ENCODE measurements at regions not wholly inside any gene's neighbourhood (a gene's known extent, or its start where the extent isn't known, plus 50 kb on each side); places are given as distances from the start of the nearest gene placed in this dataset.

- no peak for DNase-seq
Observed at GRCh38 chr15:47551079-47551478, 166.2 kb upstream of the SEMA6D start.

GRCh38 chr15:47551546-47551945, 165.8 kb upstream of the SEMA6D start:
- DNase-seq: no peak

DNA sequence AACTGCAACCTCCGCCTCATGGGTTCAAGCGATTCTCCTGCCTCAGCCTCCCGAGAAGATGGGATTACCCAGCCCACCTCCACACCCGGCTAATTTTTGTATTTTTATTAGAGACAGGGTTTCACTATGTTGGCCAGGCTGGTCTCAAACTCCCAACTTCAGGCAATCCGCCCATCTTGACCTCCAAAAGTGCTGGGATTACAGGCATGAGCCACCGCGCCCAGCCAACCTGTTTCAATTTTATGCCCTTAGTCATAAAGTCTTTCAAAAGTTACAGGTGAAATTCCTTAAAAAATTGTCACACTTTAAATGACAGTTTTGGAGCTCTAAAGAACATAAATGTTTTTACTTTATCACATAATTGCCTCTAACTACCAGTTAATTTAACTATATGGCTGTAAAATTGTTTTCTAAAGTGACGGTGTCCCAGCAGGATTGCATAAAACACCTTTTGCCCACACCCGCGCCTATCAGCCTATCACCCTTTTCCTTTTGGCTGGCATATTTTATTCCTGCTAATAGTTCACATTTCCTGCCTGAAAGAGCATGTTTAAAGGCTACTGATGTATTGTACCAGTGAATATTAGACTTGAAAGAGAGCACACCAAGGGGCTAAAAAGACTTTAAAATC, 164.2 kb upstream of the SEMA6D start:
- no peak for DNase-seq

- DNase-seq: no peak
Observed at GRCh38 chr15:47553947-47554346, 163.4 kb upstream of the SEMA6D start.

DNA sequence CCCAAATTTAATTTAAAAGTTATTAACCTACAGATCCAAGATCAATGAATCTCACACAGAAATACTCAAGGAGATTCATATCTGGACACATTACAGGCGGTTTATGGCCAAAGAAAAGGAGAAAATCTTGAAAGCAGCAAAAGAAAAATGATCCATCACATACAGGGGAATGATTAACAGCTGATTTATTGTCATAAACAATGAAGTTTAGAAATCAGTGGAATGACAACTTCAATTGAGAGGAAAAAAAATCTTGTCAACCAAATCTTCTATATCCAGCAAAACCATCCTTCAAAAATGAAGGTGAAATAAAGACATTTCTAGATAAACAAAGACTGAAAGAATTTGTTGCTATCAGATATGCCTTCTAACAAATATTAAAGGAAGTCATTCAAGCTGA, 156.2 kb upstream of the SEMA6D start:
- DNase-seq: no peak

DNA sequence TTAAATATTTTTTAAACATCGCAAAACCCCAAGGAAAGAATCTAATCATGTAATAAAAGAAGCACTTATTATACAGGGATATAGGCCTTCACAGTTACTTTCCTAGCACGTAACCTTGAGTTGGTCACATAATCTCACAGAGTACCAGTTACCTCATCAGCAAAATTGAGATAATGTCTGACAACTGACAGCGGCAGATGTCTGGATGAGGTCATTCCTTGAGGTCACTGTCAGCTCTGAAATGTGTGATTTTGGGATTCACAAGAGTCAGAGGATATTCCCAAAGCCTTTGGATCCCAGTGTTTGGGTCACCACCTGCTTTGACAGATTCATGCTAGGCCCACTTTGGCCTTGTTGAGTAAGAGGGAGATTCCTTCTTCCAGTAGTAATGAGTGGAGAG, 151.4 kb upstream of the SEMA6D start:
- no peak for DNase-seq

DNA sequence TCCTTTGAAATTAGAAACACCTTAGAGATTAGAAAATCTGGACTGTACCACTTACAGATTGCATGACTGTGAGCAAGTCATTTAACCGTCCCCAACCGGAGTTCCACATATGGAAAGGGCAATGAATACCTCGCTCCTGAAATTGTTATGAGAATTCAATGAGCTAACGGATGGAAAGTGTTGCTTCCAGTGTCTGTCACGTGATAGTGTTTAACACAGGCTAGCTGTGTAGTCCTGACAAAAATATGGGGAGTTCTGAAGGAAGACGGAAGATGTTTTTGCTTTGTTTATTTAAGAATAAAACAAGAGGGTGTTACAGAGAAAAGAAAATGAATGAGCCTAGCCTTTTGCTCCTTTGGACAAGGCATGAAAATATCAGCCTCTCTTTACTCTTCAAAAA, 150.7 kb upstream of the SEMA6D start:
- no peak for DNase-seq

- no peak for DNase-seq
Observed at GRCh38 chr15:47568030-47568429, 149.3 kb upstream of the SEMA6D start.

DNA sequence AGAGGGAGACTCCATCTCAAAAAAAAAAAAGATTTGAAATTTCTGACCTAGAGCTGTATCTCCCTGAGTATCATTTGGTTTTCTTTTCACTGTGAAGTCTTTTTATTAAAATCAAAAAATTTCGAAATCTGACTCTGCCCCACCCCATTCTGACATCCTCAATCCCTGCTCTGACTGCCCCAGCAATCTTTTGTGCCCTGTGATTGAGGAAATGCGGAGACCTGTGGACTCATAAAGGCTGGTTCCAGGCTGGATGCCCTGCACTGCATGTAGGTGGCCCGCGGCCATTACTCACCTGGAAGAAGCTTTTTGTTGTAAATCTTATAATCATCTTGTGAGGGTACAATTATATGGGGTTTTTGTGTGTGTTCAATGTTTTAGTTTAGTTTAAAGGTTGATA, 147.3 kb upstream of the SEMA6D start:
- DNase-seq: no peak

- DNase-seq: no peak
Observed at GRCh38 chr15:47570451-47570850, 146.9 kb upstream of the SEMA6D start.

GRCh38 chr15:47570881-47571640, 146.2 kb upstream of the SEMA6D start:
- no peak for DNase-seq

DNA sequence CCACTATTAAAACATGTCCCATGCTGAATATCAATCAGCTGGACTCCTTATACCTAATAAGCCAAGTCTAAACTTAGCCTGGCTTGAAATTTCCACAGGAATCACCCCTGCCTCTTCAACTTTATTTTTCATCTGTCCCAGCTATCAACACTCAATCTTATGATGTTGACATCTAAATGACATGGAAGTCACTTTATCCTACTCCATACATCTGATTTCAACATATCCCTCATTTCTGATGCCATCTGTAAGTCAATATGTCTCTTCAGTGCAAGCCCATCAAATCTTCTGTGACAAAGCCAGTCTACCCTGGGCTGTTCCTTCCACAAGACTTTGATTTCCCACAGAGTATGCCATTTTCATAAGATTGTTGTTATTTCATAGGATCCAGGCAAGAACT, 143.6 kb upstream of the SEMA6D start:
- no peak for DNase-seq

DNA sequence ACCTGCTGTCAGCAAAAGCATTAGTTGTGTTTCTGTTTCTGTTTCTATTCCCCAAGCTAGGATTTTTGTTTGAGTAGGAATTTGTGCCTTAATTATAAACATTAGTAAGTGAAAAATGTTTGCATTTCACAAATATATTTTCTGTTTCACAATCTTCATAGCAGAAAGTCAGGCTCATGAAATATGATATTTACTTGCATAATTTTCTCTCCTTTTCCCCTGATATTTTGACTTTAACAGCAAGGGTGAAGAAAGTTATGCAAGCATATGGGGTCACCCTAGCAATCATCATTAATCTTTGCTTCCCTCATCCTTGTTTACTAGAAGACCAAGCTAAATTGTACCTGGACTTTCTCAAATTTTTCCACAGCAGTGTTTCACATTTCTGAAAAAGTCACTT, 140.3 kb upstream of the SEMA6D start:
- DNase-seq: no peak

DNA sequence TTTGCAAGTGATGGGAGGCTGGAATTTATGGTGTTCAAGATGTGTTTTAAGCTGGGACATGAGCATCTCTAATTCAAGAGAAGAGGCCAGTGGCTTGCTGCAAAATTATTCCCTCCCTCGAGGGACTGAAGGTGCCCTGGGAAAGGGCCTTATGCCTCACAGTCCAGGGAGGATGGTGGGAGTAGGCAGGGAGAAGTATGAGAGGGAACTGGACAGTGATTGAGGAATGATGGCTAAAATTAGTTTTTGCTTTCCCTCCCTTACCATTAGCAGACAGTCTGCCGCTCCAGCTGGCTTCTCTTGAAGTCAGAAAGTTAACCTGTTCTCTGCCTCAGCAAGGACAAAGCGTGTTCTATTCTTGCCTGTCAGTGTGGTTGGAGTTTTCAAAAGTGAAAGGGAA, 139.8 kb upstream of the SEMA6D start:
- no peak for DNase-seq

- DNase-seq: no peak
Observed at GRCh38 chr15:47582233-47582632, 135.1 kb upstream of the SEMA6D start.

- DNase-seq: no peak
Observed at GRCh38 chr15:47584316-47584715, 133.0 kb upstream of the SEMA6D start.

- DNase-seq: peak; percentile 48 to 54
Observed at GRCh38 chr15:47586653-47587224, 130.6 kb upstream of the SEMA6D start.

GRCh38 chr15:47587940-47588802, 129.1 kb upstream of the SEMA6D start:
- DNase-seq: no peak

DNA sequence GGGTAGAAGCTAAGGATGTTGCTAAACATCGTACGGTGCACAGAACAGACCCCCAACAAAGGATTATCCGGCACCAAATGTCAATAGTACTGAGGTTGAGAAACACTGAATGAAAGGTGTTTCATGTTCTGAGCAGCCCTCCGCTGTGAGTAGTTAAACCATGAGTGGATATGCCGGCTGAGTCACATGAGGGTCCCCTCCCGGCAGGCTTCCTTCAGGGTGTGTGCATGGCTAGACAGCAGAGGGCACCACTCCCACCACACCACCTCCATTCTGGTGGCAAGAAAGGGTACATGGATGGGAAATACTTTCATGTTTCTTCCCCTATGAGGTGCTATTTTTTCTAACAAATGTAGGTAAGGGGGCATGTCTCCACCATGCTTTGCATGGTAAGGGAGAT, 128.3 kb upstream of the SEMA6D start:
- no peak for DNase-seq

GRCh38 chr15:47598996-47599395, 118.3 kb upstream of the SEMA6D start:
- no peak for DNase-seq

GRCh38 chr15:47599806-47600205, 117.5 kb upstream of the SEMA6D start:
- no peak for DNase-seq

DNA sequence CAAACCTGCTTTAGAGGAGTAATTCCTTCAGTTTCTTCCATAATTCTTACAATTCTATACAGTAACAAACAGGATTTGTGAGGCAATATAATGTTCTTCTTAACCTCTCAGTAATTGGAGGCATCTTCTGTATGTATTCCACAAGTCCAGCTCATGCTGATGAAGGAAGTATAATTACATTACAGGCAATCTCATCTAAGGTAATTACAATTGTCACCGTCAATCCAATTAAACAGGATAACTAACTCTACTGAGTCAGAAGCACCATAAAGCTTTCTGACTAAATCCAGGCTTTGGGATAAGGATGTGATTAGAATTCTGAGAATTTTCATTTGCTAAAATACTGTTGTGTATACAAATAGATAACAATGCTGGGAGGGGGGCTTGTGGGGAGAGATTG, 115.2 kb upstream of the SEMA6D start:
- no peak for DNase-seq

DNA sequence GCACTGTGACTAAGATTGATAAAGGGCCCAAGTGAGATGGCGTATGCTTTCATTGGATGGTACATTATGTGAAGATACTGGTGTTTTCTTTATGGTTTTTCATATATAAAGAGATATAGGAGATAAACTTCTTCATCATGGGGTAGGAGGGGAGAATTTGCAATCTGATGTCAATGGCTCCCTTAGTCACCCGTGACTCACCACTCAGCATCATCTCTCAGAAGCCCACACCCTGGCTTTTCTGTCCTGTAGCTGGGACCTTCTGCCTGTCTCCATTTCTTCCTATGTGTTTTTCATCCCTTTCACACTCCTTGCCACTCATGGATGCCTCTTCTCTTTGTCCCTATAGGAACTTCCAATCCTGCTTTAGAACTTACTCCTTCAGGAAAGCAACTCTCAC, 114.3 kb upstream of the SEMA6D start:
- DNase-seq: no peak

DNA sequence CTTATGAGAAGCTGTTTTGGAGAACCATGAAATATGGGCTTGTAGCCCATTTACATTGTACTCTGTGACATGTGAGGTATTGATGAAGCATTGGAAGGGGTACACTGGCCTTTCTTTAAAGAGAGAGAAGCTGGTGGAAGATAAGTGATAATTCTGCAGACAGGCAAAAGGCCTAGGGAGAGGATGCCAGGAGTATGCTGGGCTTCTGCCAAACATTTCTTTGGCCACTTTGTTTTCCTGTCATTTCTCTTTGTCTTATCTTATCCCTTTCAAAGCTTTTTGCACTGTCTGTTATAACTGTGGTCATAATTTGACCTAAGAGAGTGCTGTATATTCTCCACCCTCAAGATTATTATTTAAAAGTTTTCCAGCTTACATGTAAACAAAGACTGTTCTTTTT, 109.6 kb upstream of the SEMA6D start:
- no peak for DNase-seq

Data from NCI-H187 (cell line).